ENCODE measurements at regions not wholly inside any gene's neighbourhood (a gene's known extent, or its start where the extent isn't known, plus 50 kb on each side); places are given as distances from the start of the nearest gene placed in this dataset.

DNA sequence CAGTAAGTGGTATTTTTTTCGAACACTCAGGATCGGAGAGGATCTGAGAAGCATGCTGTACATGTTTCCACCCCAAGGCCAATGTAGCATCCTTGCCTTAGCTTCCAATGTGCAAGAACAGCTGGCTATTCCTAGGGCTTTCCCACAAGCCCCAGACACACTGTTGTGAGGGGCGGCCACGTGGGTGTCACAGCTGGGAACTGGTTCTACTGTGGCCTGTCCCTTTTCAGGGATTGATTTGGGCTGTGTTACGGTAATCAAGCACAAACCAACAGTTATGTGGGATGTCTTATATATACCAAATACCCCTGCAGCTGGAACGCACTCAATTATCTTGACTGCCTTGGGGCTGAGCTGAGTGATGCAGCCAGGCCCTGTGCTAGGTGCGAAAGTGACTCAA is 116.3 kb upstream of the CXCR4 start (continued):
- TF ChIP-seq, protein P1, sequence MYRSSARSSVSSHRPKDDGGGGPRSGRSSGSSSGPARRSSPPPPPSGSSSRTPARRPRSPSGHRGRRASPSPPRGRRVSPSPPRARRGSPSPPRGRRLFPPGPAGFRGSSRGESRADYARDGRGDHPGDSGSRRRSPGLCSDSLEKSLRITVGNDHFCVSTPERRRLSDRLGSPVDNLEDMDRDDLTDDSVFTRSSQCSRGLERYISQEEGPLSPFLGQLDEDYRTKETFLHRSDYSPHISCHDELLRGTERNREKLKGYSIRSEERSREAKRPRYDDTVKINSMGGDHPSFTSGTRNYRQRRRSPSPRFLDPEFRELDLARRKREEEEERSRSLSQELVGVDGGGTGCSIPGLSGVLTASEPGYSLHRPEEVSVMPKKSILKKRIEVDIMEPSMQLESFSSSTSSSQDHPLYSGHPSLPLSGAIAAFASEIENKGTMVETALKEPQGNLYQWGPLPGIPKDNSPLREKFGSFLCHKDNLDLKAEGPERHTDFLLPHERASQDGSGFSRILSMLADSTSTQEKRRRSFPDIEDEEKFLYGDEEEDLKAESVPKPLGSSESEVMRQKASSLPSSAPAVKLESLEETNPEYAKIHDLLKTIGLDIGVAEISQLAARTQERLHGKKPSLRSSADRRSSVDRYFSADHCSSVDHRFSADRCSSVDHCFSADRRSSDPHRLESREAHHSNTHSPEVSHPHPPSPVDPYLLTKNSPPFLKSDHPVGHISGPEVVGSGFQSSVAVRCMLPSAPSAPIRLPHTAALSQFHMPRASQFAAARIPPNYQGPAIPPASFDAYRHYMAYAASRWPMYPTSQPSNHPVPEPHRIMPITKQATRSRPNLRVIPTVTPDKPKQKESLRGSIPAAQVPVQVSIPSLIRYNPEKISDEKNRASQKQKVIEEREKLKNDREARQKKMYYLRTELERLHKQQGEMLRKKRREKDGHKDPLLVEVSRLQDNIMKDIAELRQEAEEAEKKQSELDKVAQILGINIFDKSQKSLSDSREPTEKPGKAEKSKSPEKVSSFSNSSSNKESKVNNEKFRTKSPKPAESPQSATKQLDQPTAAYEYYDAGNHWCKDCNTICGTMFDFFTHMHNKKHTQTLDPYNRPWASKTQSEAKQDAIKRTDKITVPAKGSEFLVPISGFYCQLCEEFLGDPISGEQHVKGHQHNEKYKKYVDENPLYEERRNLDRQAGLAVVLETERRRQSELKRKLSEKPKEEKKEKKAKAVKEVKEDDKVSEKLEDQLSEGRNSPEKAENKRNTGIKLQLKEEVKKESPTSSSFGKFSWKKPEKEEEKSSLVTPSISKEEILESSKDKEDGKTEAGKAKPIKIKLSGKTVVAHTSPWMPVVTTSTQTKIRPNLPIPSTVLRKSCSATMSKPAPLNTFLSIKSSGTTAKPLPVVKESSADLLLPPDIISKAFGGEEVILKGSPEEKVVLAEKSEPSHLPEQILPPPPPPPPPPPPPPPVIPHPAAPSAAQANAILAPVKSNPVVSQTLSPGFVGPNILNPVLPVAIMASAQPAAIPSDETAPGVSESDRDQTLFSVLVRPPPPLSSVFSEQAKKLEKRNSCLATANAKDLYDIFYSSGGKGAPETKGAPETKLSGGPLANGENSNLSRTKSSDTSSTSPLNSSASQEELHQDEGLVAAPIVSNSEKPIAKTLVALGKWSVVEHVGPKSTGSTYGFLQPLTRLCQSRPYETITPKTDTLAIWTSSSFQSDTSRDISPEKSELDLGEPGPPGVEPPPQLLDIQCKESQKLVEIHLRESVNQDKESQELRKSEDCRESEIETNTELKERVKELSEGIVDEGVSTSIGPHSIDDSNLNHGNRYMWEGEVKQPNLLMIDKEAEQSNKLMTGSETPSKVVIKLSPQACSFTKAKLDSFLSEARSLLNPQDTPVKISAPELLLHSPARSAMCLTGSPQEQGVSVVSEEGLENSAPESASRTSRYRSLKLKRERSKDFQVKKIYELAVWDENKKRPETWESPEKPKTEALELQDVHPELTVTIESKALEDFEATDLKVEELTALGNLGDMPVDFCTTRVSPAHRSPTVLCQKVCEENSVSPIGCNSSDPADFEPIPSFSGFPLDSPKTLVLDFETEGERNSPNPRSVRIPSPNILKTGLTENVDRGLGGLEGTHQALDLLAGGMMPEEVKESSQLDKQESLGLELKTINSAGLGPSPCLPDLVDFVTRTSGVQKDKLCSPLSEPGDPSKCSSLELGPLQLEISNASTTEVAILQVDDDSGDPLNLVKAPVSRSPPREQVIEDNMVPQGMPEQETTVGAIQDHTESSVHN (IDR thresholded peaks at IDR 0.05; ENCODE audit: borderline replicate concordance in 1 of 2, low read depth in 1 of 2): no peak
- TF ChIP-seq RHOXF2B (CRISPR knock-in tag; conservative IDR thresholded peaks at IDR 0.05) (no peak), POLR2H (tag; IDR thresholded peaks at IDR 0.05; ENCODE audit: low read depth) (no peak), FOXK2 (conservative IDR thresholded peaks at IDR 0.05 in 1 of 2, IDR thresholded peaks at IDR 0.05 in 1 of 2; ENCODE audit: low read depth in 2 of 2) (no peak), FOXP1 (CRISPR knock-in tag; IDR thresholded peaks at IDR 0.05) (no peak), CLOCK (CRISPR knock-in tag; IDR thresholded peaks at IDR 0.05; ENCODE audit: borderline replicate concordance) (no peak), ZSCAN29 (IDR thresholded peaks at IDR 0.05) (no peak), ZBTB12 (CRISPR knock-in tag; IDR thresholded peaks at IDR 0.05) (no peak)
- TF ChIP-seq, protein P2, sequence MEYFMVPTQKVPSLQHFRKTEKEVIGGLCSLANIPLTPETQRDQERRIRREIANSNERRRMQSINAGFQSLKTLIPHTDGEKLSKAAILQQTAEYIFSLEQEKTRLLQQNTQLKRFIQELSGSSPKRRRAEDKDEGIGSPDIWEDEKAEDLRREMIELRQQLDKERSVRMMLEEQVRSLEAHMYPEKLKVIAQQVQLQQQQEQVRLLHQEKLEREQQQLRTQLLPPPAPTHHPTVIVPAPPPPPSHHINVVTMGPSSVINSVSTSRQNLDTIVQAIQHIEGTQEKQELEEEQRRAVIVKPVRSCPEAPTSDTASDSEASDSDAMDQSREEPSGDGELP (CRISPR knock-in tag; IDR thresholded peaks at IDR 0.05; ENCODE audit: borderline replicate concordance): no peak
